Fibroblast of skin of abdomen (primary cell): ENCODE measurements at regions not wholly inside any gene's neighbourhood (a gene's known extent, or its start where the extent isn't known, plus 50 kb on each side); places are given as distances from the start of the nearest gene placed in this dataset.
A peak's percentile ranks its signal among the peaks of the same experiment; 100 is the strongest.

Source experiments
- DNase-seq: peaks from one replicate; pipeline ENCODE4 v3.0.0-alpha.2; 2013

GRCh38 chrX:124426288-124427169 is 80.2 kb downstream of the SH2D1A start:
- DNase-seq = no peak

GRCh38 chrX:124433186-124433585 is 86.8 kb downstream of the SH2D1A start:
- no peak for DNase-seq

GRCh38 chrX:124435616-124436015 is 89.3 kb downstream of the SH2D1A start:
- no peak for DNase-seq

- no peak for DNase-seq
Measured at GRCh38 chrX:124440695-124441094, 94.3 kb downstream of the SH2D1A start.

GRCh38 chrX:124441971-124442590 is 95.7 kb downstream of the SH2D1A start:
- no peak for DNase-seq

- DNase-seq = no peak
Measured at GRCh38 chrX:124455966-124456365, 109.6 kb downstream of the SH2D1A start.

- DNase-seq = peak; percentile 54
Measured at GRCh38 chrX:124459851-124460250, 113.5 kb downstream of the SH2D1A start.

GRCh38 chrX:124462931-124463330 is 116.6 kb downstream of the SH2D1A start:
- DNase-seq = no peak

- no peak for DNase-seq
Measured at GRCh38 chrX:124467202-124467601, 120.8 kb downstream of the SH2D1A start.

GRCh38 chrX:124475358-124475757 is 129.0 kb downstream of the SH2D1A start:
- DNase-seq = no peak

GRCh38 chrX:124476562-124476961 is 130.2 kb downstream of the SH2D1A start:
- DNase-seq = no peak

GRCh38 chrX:124478046-124478445 is 131.7 kb downstream of the SH2D1A start:
- no peak for DNase-seq

GRCh38 chrX:124488412-124489161 is 142.2 kb downstream of the SH2D1A start:
- no peak for DNase-seq

- no peak for DNase-seq
Measured at GRCh38 chrX:124493984-124494383, 147.6 kb downstream of the SH2D1A start.

GRCh38 chrX:124497386-124497785 is 151.0 kb downstream of the SH2D1A start:
- no peak for DNase-seq

- DNase-seq = no peak
Measured at GRCh38 chrX:124501586-124501985, 155.2 kb downstream of the SH2D1A start.

GRCh38 chrX:124502166-124502565 is 155.8 kb downstream of the SH2D1A start:
- DNase-seq = no peak

- DNase-seq = no peak
Measured at GRCh38 chrX:124502599-124502998, 156.2 kb downstream of the SH2D1A start.

- DNase-seq = peak; percentile 82
Measured at GRCh38 chrX:124504111-124504983, 158.0 kb downstream of the SH2D1A start.

GRCh38 chrX:124506066-124506465 is 159.7 kb downstream of the SH2D1A start:
- peak; percentile 14 for DNase-seq

GRCh38 chrX:124507246-124507645 is 160.9 kb downstream of the SH2D1A start:
- peak; percentile 66 for DNase-seq

- peak; percentile 76 for DNase-seq
Measured at GRCh38 chrX:124518885-124519284, 172.5 kb downstream of the SH2D1A start.
